Fibroblast of lung (primary cell): ENCODE measurements at regions not wholly inside any gene's neighbourhood (a gene's known extent, or its start where the extent isn't known, plus 50 kb on each side); places are given as distances from the start of the nearest gene placed in this dataset.

Experiments
- DNase-seq, 2 donors: peaks; one replicate each; pipeline versions ENCODE4 v3.0.0 to v3.0.0-alpha.2; 2010; ENCODE audit warnings: low read depth in 2 of 2
- H2AFZ ChIP-seq: 2 replicates; pipeline ENCODE4 v1.5.1; 2012; ENCODE audit warnings: low read length, control low read depth, inconsistent platforms
- H3K27ac ChIP-seq: 2 replicates; pipeline ENCODE4 v1.5.1; 2011; ENCODE audit warnings: low read length, control low read depth; ENCODE audit not compliant: insufficient read depth
- H3K27me3 ChIP-seq: 2 replicates; pipeline ENCODE4 v1.5.1; 2011; ENCODE audit warnings: mild to moderate bottlenecking, low read length; ENCODE audit not compliant: control insufficient read depth, insufficient read depth
- H3K36me3 ChIP-seq: 2 replicates; pipeline ENCODE4 v1.5.1; 2011; ENCODE audit warnings: low read length; ENCODE audit not compliant: control insufficient read depth, insufficient read depth
- H3K4me1 ChIP-seq: 2 replicates; pipeline ENCODE4 v1.5.1; 2011; ENCODE audit warnings: low read length; ENCODE audit not compliant: control insufficient read depth, insufficient read depth; ENCODE audit errors: extremely low read depth
- H3K4me2 ChIP-seq: 2 replicates; pipeline ENCODE4 v1.5.1; 2011; ENCODE audit warnings: low read length, control low read depth; ENCODE audit not compliant: insufficient read depth; ENCODE audit errors: extremely low read depth
- H3K4me3 ChIP-seq, 4 experiments: fragments of 200-600 bp in 1 of 4; sonication (generic) in 1 of 4; replicated peaks in 1 of 4; 2 replicates each; pipeline ENCODE4 v1.5.1; 2011 to 2016; ENCODE audit warnings: low read length in 4 of 4, low read depth in 3 of 4, mild to moderate bottlenecking in 3 of 4, control low read depth in 2 of 4, inconsistent platforms in 1 of 4, mixed read lengths in 1 of 4; ENCODE audit not compliant: insufficient read depth in 1 of 4; ENCODE audit errors: control extremely low read depth in 1 of 4
- H3K79me2 ChIP-seq: 2 replicates; pipeline ENCODE4 v1.5.1; 2012; ENCODE audit warnings: mild to moderate bottlenecking, low read length, inconsistent platforms; ENCODE audit not compliant: control insufficient read depth, insufficient read depth
- H3K9ac ChIP-seq: 2 replicates; pipeline ENCODE4 v1.5.1; 2011; ENCODE audit warnings: mild to moderate bottlenecking, low read length, control low read depth; ENCODE audit not compliant: insufficient read depth
- H3K9me3 ChIP-seq: 2 replicates; pipeline ENCODE4 v1.5.1; 2012; ENCODE audit warnings: low read depth, low read length; ENCODE audit not compliant: control insufficient read depth, insufficient read depth
- H4K20me1 ChIP-seq: 2 replicates; pipeline ENCODE4 v1.5.1; 2011; ENCODE audit warnings: low read length; ENCODE audit not compliant: control insufficient read depth, insufficient read depth; ENCODE audit errors: extremely low read depth
- CTCF ChIP-seq, 2 donors: IDR thresholded peaks in 1 of 2; conservative IDR thresholded peaks in 1 of 2; 1 replicate in 1 of 2; 2 replicates in 1 of 2; pipeline ENCODE4 v1.5.1; 2011 to 2012; ENCODE audit warnings: low read length in 2 of 2, control low read depth in 1 of 2, inconsistent platforms in 1 of 2, low read depth in 1 of 2, mild to moderate bottlenecking in 1 of 2
- EZH2 ChIP-seq: IDR thresholded peaks from 2 replicates; pipeline ENCODE4 v1.5.1; 2012; ENCODE audit warnings: low read length, control low read depth, mild to moderate bottlenecking; ENCODE audit errors: missing control alignments

- H2AFZ ChIP-seq: no peak overlapping the region
- no peaks in the 10 kb centered on the region for H4K20me1 ChIP-seq
- H3K27ac ChIP-seq: no peak overlapping the region
- H3K36me3 ChIP-seq: no peaks in the 10 kb centered on the region
- no peaks in the 10 kb centered on the region for H3K79me2 ChIP-seq
- no peak overlapping the region for H3K4me2 ChIP-seq
- no peaks in the 10 kb centered on the region for H3K9me3 ChIP-seq
- no peaks in the 10 kb centered on the region for H3K27me3 ChIP-seq
- no peak for TF ChIP-seq CTCF (conservative IDR thresholded peaks at IDR 0.05 in 1 of 2, IDR thresholded peaks at IDR 0.05 in 1 of 2; ENCODE audit: low read depth in 1 of 2, low read length in 2 of 2)
- TF ChIP-seq EZH2: no peak
- no peak overlapping the region for H3K9ac ChIP-seq
- DNase-seq: no peak
- H3K4me3 ChIP-seq: no peak overlapping the region
- H3K4me1 ChIP-seq: no peaks in the 10 kb centered on the region
These were observed 133.8 kb downstream of the PDCD6IP start for GRCh38 chr3:33932010-33932764.

GRCh38 chr3:33936171-33936920 lies 137.9 kb downstream of the PDCD6IP start:
- Histone ChIP-seq H3K36me3 (no peaks in the 10 kb centered on the region), H3K79me2 (no peaks in the 10 kb centered on the region), H3K27ac (no peak overlapping the region), H2AFZ (no peak overlapping the region), H3K4me3 (no peak overlapping the region), H3K9me3 (no peaks in the 10 kb centered on the region), H3K4me1 (no peaks in the 10 kb centered on the region), H3K4me2 (no peak overlapping the region), H3K9ac (no peak overlapping the region), H4K20me1 (no peaks in the 10 kb centered on the region), H3K27me3 (no peaks in the 10 kb centered on the region)
- no peak for DNase-seq
- no peak for TF ChIP-seq EZH2
- no peak for TF ChIP-seq CTCF (conservative IDR thresholded peaks at IDR 0.05 in 1 of 2, IDR thresholded peaks at IDR 0.05 in 1 of 2; ENCODE audit: low read depth in 1 of 2, low read length in 2 of 2)

GRCh38 chr3:33936921-33937525 lies 138.6 kb downstream of the PDCD6IP start:
- no peak overlapping the region for H2AFZ ChIP-seq
- H3K9me3 ChIP-seq: no peaks in the 10 kb centered on the region
- no peak overlapping the region for H3K9ac ChIP-seq
- TF ChIP-seq CTCF (conservative IDR thresholded peaks at IDR 0.05 in 1 of 2, IDR thresholded peaks at IDR 0.05 in 1 of 2; ENCODE audit: low read depth in 1 of 2, low read length in 2 of 2) (no peak), EZH2 (no peak)
- no peaks in the 10 kb centered on the region for H4K20me1 ChIP-seq
- H3K27ac ChIP-seq: no peak overlapping the region
- no peaks in the 10 kb centered on the region for H3K36me3 ChIP-seq
- no peak for DNase-seq
- no peak overlapping the region for H3K4me3 ChIP-seq
- H3K4me1 ChIP-seq: no peaks in the 10 kb centered on the region
- H3K27me3 ChIP-seq: no peaks in the 10 kb centered on the region
- no peak overlapping the region for H3K4me2 ChIP-seq
- H3K79me2 ChIP-seq: no peaks in the 10 kb centered on the region
